NCI-H1930 (cell line): ENCODE measurements at regions not wholly inside any gene's neighbourhood (a gene's known extent, or its start where the extent isn't known, plus 50 kb on each side); places are given as distances from the start of the nearest gene placed in this dataset.

ENCODE experiments used
- DNase-seq, 2 experiments: peaks; one replicate each; lab custom pipeline; 2025; lab: John Stamatoyannopoulos, UW

GRCh38 chr3:127399154-127399553 lies 111.3 kb upstream of the PRR20G start:
- DNase-seq = no peak

- DNase-seq = no peak
Measured at GRCh38 chr3:127396473-127396872, 108.6 kb upstream of the PRR20G start.

GRCh38 chr3:127395663-127396355 lies 108.0 kb upstream of the PRR20G start:
- no peak for DNase-seq

- DNase-seq = no peak
Measured at GRCh38 chr3:127394984-127395662, 107.3 kb upstream of the PRR20G start.

GRCh38 chr3:127394031-127394430 lies 106.2 kb upstream of the PRR20G start:
- DNase-seq = no peak

DNA sequence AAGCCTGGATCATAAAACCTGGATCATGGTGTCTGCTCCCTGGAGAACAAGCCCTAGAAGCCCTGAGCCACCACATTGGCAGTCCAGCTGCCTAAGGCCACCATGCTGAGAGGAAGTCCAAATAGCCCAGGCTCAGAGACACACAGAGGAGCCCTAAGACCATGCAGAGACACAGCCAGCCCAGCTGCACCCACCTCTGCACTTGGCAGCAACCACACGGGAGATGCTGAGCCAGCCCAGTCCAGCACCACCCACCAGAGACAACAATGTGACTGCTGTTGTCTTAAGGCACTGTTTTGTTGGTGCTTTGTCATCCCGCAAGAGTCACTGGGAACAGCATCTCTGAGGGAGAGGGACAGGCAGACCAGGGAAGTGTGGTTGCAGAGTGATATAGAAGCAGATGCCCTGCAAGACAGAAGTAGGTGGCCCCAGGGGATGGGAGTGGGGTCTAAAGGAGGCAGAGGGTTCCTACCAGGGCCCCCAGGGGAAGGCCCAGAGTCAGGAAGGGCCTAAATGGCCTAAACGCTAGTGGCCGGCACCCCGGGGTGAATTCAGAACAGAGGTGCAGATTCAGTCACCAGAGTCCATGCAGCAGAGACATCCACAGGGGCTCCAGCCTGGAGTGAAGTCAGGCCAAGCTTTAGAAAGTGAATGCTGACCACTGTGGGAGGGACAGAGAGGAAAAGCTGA lies 105.4 kb upstream of the PRR20G start:
- DNase-seq = no peak

- DNase-seq = no peak
Measured at GRCh38 chr3:127392156-127392490, 104.3 kb upstream of the PRR20G start.

DNA sequence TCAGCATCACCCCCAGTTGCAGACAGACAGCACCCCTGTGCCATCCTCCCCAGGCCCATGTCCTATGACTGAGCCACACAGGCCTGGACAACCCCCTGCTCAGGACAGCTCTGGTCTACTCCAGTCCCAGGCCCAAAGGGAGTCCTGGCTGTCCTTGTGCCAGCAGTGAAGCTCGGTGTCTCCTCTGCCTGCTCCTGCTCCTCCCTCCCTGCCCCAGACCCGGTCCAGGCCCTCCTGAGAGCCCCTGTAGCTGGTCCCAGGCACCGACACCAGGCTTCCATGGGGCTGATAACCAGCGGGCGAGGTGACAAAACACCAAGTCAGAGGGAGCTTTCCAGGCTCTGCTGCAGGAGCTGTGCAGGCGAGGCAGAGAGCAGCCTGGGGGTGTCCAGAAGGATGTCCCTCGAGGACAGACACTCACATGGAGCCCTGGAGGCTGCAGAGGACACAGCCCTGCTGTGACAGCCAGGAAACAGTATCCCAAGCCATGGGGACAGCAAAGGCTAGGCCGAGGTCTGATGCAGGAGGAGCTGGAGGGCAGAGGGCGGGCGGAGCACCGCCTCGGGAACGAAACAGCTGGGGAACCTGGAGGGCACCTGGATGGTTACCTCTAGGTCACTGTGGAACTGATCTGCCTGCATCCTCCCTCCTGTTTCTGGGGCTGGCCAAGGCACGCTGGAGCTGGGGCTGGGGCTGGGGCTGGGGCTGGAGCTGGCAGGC lies 103.8 kb upstream of the PRR20G start:
- no peak for DNase-seq

DNA sequence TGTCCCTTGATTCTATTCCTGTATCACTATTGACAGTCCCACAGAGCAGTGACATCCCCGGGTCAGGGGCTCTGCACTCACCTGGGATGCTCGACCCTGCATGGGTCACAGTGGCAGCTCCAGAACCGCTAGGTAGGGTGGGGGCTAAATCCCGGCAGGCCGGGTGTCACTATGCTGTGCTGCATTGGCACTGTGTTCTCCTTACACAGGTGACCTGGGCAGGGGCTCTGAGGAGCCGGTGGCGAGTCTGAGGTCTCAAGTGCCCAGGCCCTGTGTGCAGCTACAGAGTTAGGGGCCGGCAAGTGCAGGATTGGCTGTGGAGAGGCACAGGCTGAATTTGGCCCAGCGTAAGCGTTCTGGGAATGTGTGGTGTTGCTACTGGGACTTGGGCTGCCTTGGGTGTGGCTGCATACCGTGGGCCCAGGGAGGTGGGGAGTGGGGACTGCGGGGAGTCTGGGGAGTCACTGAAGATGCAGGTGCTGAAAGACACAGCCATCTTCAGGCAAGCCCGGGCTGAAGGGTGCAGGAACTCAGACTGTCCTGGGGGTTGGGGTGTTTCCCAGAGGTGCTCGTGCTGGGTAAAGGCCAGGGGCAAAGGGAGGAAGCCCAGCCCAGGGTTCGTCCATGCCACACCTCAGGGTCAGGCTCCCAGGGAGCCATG lies 102.6 kb upstream of the PRR20G start:
- no peak for DNase-seq

DNA sequence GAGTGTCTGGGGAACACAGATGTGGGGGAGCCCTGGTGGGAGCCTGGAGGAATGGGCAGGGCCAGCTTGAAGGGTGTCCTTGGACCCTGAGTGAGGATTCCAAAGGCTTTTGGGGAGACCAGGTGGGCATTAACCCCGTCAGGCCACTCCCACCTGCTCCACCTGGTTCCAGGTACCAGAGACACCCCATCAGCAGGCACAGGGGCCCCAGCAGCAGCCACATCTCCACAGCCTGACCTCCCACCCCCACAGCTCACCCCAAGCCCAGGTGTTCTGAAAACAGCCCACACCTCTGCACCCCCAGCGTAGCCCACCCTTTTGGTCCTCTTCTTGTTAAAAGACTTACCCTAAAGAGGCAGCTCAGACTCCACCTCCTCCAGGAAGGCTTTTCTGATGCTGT lies 102.1 kb upstream of the PRR20G start:
- DNase-seq = no peak

GRCh38 chr3:127389420-127389819 lies 101.6 kb upstream of the PRR20G start:
- DNase-seq = no peak

DNA sequence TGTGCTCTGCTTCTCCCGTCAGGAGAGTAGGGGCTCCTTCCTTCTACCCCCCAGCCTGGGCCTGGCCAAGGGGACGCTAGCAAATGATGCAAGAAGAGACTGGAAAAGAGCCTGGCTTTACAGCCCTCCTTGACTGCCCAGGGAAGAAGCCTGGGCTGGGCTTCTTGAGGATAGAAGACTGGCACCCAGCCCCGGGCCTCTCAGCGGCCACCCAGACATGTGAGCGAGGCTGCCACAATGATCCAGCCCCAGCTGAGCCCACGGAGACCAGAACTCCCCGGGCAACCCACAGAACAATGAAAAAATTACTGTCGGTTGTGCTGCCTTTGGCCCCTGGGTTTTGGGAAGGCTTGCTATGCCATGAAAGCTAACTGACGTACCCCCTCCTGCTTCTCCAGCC lies 100.6 kb upstream of the PRR20G start:
- DNase-seq = no peak

DNA sequence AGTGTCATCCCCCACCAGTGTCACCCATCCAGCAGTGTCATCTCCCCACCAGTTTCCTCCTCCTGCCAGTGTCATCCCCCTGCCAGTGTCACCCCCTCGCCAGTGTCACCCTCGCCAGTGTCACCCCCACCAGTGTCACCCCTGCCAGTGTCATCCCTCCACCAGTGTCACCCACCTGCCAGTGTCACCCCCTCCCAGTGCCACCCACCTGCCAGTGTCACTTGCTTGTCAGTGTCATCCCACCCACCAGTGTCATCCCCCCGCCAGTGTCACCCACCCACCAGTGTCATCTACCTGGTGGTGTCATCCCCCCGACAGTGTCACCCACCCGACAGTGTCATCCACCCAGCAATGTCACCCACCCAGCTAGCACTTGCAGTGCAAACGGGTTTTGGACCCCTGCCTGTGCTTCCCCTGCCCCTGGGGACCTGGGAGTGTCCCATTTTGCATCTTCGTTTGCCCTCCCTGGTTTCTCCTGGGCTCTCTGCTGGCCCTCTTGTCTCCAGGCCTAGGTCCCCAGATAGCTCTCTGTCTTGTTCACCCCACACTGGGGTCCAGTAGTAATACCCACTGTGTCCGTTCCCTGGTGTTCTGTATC lies 99.8 kb upstream of the PRR20G start:
- DNase-seq = no peak

GRCh38 chr3:127387119-127387518 lies 99.3 kb upstream of the PRR20G start:
- no peak for DNase-seq

DNA sequence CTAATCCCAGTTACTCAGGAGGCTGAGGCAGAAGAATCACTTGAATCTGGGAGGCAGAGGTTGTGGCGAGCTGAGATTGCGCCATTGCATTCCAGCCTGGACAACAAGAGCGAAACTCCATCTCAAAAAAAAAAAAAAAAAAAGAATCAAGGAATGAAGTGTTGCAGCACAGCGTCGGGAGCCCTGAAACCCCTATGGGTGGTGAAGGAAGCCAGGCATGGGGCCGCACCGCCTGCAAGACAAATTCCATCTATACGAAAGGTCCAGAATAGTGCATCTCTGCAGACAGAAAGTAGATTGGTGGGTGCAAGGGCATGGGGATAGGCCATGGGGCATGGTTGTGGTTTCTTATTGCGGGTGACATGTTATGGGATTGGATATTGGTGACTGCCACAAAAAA lies 98.6 kb upstream of the PRR20G start:
- no peak for DNase-seq

- DNase-seq = no peak
Measured at GRCh38 chr3:127385540-127385870, 97.7 kb upstream of the PRR20G start.

GRCh38 chr3:127384717-127385539 lies 97.1 kb upstream of the PRR20G start:
- no peak for DNase-seq

GRCh38 chr3:127383656-127384179 lies 95.9 kb upstream of the PRR20G start:
- DNase-seq = no peak

GRCh38 chr3:127377801-127378655 lies 90.2 kb upstream of the PRR20G start:
- DNase-seq = no peak
